SK-N-SH treated with all-trans-retinoic acid at 6 μM for 48 hours (cell line): ENCODE measurements at regions not wholly inside any gene's neighbourhood (a gene's known extent, or its start where the extent isn't known, plus 50 kb on each side); places are given as distances from the start of the nearest gene placed in this dataset.

Experiments used
- ATAC-seq: fragments of 200-7000 bp; cut with Tn5 transposase; 3 replicates; pipeline ENCODE4 v1.9.1; 2020; ENCODE audit warnings: mild to moderate bottlenecking, moderate library complexity
- ARNTL ChIP-seq: fragments of 450-650 bp; formaldehyde crosslinking; IDR thresholded peaks from 2 replicates; pipeline ENCODE4 v1.5.0; 2020; ENCODE audit warnings: low read depth, mild to moderate bottlenecking, moderate library complexity, borderline replicate concordance
- BACH2 ChIP-seq: fragments of 250-450 bp; sonication (Bioruptor Pico); IDR thresholded peaks from 2 replicates; pipeline ENCODE4 v1.9.0; 2021; ENCODE audit warnings: mild to moderate bottlenecking, borderline replicate concordance
- CSDC2 ChIP-seq: fragments of 250-450 bp; sonication (Bioruptor Pico); IDR thresholded peaks from 2 replicates; pipeline ENCODE4 v1.5.0; 2020; ENCODE audit warnings: mild to moderate bottlenecking, moderate library complexity
- ESRRG ChIP-seq: fragments of 250-450 bp; sonication (Bioruptor Pico); IDR thresholded peaks from 2 replicates; pipeline ENCODE4 v1.6.1; 2021; ENCODE audit warnings: mild to moderate bottlenecking
- ISL1 ChIP-seq: fragments of 250-450 bp; sonication (Bioruptor Pico); IDR thresholded peaks from 2 replicates; pipeline ENCODE4 v2.1.2; 2022; ENCODE audit warnings: mild to moderate bottlenecking, moderate library complexity
- PPARA ChIP-seq: fragments of 250-450 bp; sonication (Bioruptor Pico); IDR thresholded peaks from 2 replicates; pipeline ENCODE4 v1.5.0; 2020; ENCODE audit warnings: mild to moderate bottlenecking, borderline replicate concordance
- RARB ChIP-seq: fragments of 250-450 bp; sonication (Bioruptor Pico); IDR thresholded peaks from 2 replicates; pipeline ENCODE4 v1.8.0; 2021; ENCODE audit warnings: mild to moderate bottlenecking, moderate library complexity
- SNAI2 ChIP-seq: fragments of 250-450 bp; sonication (Bioruptor Pico); IDR thresholded peaks from 2 replicates; pipeline ENCODE4 v1.5.0; 2020; ENCODE audit warnings: mild to moderate bottlenecking, moderate library complexity
- TOX ChIP-seq: fragments of 250-450 bp; sonication (Bioruptor Pico); IDR thresholded peaks from 2 replicates; pipeline ENCODE4 v1.8.0; 2021; ENCODE audit warnings: mild to moderate bottlenecking, moderate library complexity, borderline replicate concordance
- ZFP3 ChIP-seq: fragments of 250-450 bp; sonication (Bioruptor Pico); IDR thresholded peaks from 2 replicates; pipeline ENCODE4 v1.5.0; 2020; ENCODE audit warnings: mild to moderate bottlenecking, moderate library complexity
- ZNF565 ChIP-seq: fragments of 450-650 bp; formaldehyde crosslinking; conservative IDR thresholded peaks from 2 replicates; pipeline ENCODE4 v1.5.0; 2020; ENCODE audit warnings: low read depth, mild to moderate bottlenecking, moderate library complexity
- ZNF8 ChIP-seq: fragments of 450-650 bp; formaldehyde crosslinking; IDR thresholded peaks from 2 replicates; pipeline ENCODE4 v1.5.0; 2020; ENCODE audit warnings: mild to moderate bottlenecking, moderate library complexity
- TF ChIP-seq, protein P1 (sequence below): fragments of 250-450 bp; sonication (Bioruptor Pico); IDR thresholded peaks from 2 replicates; pipeline ENCODE4 v1.8.0; 2020; ENCODE audit warnings: mild to moderate bottlenecking, moderate library complexity, borderline replicate concordance
- TF ChIP-seq, protein P2 (sequence below): fragments of 250-450 bp; sonication (Bioruptor Pico); IDR thresholded peaks from 2 replicates; pipeline ENCODE4 v1.5.0; 2020; ENCODE audit warnings: mild to moderate bottlenecking, moderate library complexity
- TF ChIP-seq, protein P3 (sequence below): fragments of 250-450 bp; sonication (Bioruptor Pico); IDR thresholded peaks from 2 replicates; pipeline ENCODE4 v1.5.1; 2021; ENCODE audit warnings: mild to moderate bottlenecking, moderate library complexity

DNA sequence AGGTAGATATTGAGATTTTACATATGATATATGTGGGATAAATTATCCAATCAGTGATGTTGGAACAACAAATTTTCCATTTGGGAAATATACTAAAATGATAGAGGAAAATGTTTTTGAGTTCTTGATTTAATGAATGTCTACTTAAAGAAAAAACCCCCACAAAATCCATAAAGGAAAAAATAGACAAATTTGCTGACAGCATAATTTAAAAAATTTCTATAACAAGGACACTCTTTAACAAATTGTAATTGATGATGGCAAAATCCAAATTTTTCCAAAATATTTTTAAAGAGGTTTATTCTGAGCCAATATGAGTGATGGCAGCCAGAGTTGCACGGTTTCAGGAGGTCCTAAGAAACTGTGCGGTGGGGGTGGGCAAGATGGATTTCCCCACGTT, 51.9 kb upstream of the RHOU start (continued):
- no peak for TF ChIP-seq ESRRG (CRISPR knock-in tag)

DNA sequence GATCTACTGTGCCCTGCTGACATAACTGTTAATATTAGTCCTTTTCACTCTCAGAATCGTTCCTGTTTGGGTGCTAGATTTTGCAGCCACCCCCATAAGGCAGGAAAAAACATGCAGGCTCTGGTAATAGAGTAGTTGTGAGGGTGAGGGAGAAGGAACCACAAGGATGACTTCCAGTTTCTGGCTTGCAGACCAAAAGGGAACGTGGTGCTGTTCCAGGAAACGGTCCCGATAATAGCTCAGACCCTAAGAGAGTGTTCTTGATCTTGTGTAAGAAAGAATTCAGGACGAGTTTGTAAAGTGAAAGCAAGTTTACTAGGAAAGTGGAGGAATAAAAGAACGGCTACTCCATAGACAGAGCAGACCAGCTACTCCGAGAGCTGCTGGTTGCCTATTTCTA, 50.7 kb upstream of the RHOU start:
- no peak for ATAC-seq
- TF ChIP-seq TOX: no peak
- TF ChIP-seq ARNTL (CRISPR knock-in tag): no peak

DNA sequence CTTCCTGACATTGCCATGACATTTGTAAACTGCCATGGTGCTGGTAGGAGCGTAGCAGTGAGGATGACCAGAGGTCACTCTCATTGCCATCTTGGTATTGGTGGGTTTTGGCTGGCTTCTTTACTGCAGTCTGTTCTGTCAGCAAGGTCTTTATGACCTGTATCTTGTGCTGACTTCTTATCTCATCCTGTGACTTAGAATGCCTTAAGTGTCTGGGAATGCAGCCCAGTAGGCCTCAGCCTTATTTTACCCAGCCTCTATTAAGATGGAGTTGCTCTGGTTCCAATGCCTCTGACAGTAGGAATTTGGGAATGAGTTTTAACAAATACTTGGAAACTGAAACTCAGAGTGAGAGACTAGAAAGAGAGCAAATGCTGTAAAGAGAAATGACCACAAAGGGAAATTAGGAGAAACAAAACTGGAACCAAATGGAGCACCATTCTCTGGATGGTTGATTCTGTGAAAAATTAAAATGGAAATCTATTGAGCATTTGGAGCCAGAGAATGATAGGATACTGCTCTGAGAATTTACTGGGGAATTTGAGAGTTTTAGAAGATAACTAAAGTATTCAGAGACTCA, 50.1 kb upstream of the RHOU start:
- TF ChIP-seq, protein P1, sequence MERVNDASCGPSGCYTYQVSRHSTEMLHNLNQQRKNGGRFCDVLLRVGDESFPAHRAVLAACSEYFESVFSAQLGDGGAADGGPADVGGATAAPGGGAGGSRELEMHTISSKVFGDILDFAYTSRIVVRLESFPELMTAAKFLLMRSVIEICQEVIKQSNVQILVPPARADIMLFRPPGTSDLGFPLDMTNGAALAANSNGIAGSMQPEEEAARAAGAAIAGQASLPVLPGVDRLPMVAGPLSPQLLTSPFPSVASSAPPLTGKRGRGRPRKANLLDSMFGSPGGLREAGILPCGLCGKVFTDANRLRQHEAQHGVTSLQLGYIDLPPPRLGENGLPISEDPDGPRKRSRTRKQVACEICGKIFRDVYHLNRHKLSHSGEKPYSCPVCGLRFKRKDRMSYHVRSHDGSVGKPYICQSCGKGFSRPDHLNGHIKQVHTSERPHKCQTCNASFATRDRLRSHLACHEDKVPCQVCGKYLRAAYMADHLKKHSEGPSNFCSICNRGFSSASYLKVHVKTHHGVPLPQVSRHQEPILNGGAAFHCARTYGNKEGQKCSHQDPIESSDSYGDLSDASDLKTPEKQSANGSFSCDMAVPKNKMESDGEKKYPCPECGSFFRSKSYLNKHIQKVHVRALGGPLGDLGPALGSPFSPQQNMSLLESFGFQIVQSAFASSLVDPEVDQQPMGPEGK (CRISPR knock-in tag): no peak
- peak; percentile 67; the same call in 1 of the 2 replicates for TF ChIP-seq ISL1 (CRISPR knock-in tag)
- TF ChIP-seq CSDC2 (CRISPR knock-in tag): peak; percentile 88; the same call in 1 of the 2 replicates
- peak; percentile 69; the same call in 1 of the 2 replicates for TF ChIP-seq SNAI2
- TF ChIP-seq, protein P2, sequence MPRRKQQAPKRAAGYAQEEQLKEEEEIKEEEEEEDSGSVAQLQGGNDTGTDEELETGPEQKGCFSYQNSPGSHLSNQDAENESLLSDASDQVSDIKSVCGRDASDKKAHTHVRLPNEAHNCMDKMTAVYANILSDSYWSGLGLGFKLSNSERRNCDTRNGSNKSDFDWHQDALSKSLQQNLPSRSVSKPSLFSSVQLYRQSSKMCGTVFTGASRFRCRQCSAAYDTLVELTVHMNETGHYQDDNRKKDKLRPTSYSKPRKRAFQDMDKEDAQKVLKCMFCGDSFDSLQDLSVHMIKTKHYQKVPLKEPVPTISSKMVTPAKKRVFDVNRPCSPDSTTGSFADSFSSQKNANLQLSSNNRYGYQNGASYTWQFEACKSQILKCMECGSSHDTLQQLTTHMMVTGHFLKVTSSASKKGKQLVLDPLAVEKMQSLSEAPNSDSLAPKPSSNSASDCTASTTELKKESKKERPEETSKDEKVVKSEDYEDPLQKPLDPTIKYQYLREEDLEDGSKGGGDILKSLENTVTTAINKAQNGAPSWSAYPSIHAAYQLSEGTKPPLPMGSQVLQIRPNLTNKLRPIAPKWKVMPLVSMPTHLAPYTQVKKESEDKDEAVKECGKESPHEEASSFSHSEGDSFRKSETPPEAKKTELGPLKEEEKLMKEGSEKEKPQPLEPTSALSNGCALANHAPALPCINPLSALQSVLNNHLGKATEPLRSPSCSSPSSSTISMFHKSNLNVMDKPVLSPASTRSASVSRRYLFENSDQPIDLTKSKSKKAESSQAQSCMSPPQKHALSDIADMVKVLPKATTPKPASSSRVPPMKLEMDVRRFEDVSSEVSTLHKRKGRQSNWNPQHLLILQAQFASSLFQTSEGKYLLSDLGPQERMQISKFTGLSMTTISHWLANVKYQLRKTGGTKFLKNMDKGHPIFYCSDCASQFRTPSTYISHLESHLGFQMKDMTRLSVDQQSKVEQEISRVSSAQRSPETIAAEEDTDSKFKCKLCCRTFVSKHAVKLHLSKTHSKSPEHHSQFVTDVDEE: no peak
- no peak for TF ChIP-seq PPARA (CRISPR knock-in tag)
- TF ChIP-seq, protein P3, sequence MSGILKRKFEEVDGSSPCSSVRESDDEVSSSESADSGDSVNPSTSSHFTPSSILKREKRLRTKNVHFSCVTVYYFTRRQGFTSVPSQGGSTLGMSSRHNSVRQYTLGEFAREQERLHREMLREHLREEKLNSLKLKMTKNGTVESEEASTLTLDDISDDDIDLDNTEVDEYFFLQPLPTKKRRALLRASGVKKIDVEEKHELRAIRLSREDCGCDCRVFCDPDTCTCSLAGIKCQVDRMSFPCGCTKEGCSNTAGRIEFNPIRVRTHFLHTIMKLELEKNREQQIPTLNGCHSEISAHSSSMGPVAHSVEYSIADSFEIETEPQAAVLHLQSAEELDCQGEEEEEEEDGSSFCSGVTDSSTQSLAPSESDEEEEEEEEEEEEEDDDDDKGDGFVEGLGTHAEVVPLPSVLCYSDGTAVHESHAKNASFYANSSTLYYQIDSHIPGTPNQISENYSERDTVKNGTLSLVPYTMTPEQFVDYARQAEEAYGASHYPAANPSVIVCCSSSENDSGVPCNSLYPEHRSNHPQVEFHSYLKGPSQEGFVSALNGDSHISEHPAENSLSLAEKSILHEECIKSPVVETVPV (CRISPR knock-in tag): no peak
- TF ChIP-seq ESRRG (CRISPR knock-in tag): no peak
- no peak for TF ChIP-seq ZFP3 (CRISPR knock-in tag)
- no peak; the same call in 1 of the 2 replicates for TF ChIP-seq ZNF565 (CRISPR knock-in tag)
- no peak for TF ChIP-seq BACH2 (CRISPR knock-in tag)
- no peak for TF ChIP-seq RARB (CRISPR knock-in tag)
- TF ChIP-seq ZNF8 (CRISPR knock-in tag): no peak
- ATAC-seq: no peak
